Stimulated activated CD4-positive, alpha-beta T cell treated with anti-CD3 and anti-CD28 coated beads, Interleukin-1b, Interleukin-23, amount 100 ng/mL, for 4 hours (primary cell): ENCODE measurements at regions not wholly inside any gene's neighbourhood (a gene's known extent, or its start where the extent isn't known, plus 50 kb on each side); places are given as distances from the start of the nearest gene placed in this dataset.

ENCODE experiments used
- DNase-seq, 2 donors: peaks; one replicate each; pipeline ENCODE4 v3.0.0-alpha.2; 2020; ENCODE audit warnings: low read depth in 2 of 2

GRCh38 chr11:10358696-10359095 lies 53.8 kb downstream of the ADM start:
- DNase-seq = no peak

GRCh38 chr11:10359171-10359570 lies 54.3 kb downstream of the ADM start:
- no peak for DNase-seq

- DNase-seq = no peak
These were observed 56.0 kb downstream of the ADM start for GRCh38 chr11:10360835-10361234.

- DNase-seq = no peak
These were observed 60.2 kb downstream of the ADM start for GRCh38 chr11:10365045-10365444.

GRCh38 chr11:10366568-10367331 lies 61.9 kb downstream of the ADM start:
- peak; percentile 31 to 36 for DNase-seq

GRCh38 chr11:10371926-10372641 lies 67.2 kb downstream of the ADM start:
- no peak for DNase-seq

- no peak for DNase-seq
These were observed 68.5 kb downstream of the ADM start for GRCh38 chr11:10373340-10373739.

- DNase-seq = no peak
These were observed 69.1 kb downstream of the ADM start for GRCh38 chr11:10373929-10374328.

GRCh38 chr11:10374386-10374785 lies 69.5 kb downstream of the ADM start:
- no peak for DNase-seq

- no peak for DNase-seq
These were observed 70.6 kb downstream of the ADM start for GRCh38 chr11:10375280-10375971.

GRCh38 chr11:10376061-10376460 lies 71.2 kb downstream of the ADM start:
- no peak for DNase-seq

- DNase-seq = no peak
These were observed 72.3 kb downstream of the ADM start for GRCh38 chr11:10377183-10377582.

- no peak for DNase-seq
These were observed 73.5 kb downstream of the ADM start for GRCh38 chr11:10378362-10378761.

- no peak for DNase-seq
These were observed 74.1 kb downstream of the ADM start for GRCh38 chr11:10379022-10379421.

- no peak for DNase-seq
These were observed 74.6 kb downstream of the ADM start for GRCh38 chr11:10379426-10379825.

- no peak for DNase-seq
These were observed 75.0 kb upstream of the AMPD3 start for GRCh38 chr11:10379871-10380568.

GRCh38 chr11:10380921-10381320 lies 74.1 kb upstream of the AMPD3 start:
- no peak for DNase-seq

GRCh38 chr11:10381736-10382135 lies 73.3 kb upstream of the AMPD3 start:
- DNase-seq = no peak

GRCh38 chr11:10382518-10382917 lies 72.5 kb upstream of the AMPD3 start:
- DNase-seq = no peak

- DNase-seq = no peak
These were observed 69.4 kb upstream of the AMPD3 start for GRCh38 chr11:10385696-10386095.

- DNase-seq = no peak
These were observed 68.7 kb upstream of the AMPD3 start for GRCh38 chr11:10386361-10386760.

GRCh38 chr11:10386861-10387205 lies 68.2 kb upstream of the AMPD3 start:
- no peak for DNase-seq
